Ascending aorta (tissue), 2 donors: ENCODE measurements at regions not wholly inside any gene's neighbourhood (a gene's known extent, or its start where the extent isn't known, plus 50 kb on each side); places are given as distances from the start of the nearest gene placed in this dataset.
"Not testable (repeated sequence)": the region's sequence is repeated elsewhere in the genome, so short reads cannot be mapped to it uniquely, and the experiment has no call there.

Experiments
- DNase-seq, 2 donors: peaks; one replicate each; pipeline ENCODE4 v3.0.0-alpha.2; 2019; ENCODE audit warnings: low spot score in 2 of 2
- H3K27ac ChIP-seq, 2 donors: fragments of 200-600 bp; sonication (generic); one replicate each; pipeline ENCODE4 v1.5.1; 2016 to 2017; ENCODE audit warnings: mild to moderate bottlenecking in 1 of 2
- H3K27me3 ChIP-seq: fragments of 200-600 bp; sonication (generic); one replicate; pipeline ENCODE4 v1.5.1; 2017
- H3K36me3 ChIP-seq, 2 donors: fragments of 200-600 bp; sonication (generic); one replicate each; pipeline ENCODE4 v1.5.1; 2016
- H3K4me1 ChIP-seq, 2 donors: fragments of 200-600 bp; sonication (generic); one replicate each; pipeline ENCODE4 v1.5.1; 2016 to 2017; ENCODE audit warnings: mild to moderate bottlenecking in 1 of 2
- H3K4me3 ChIP-seq, 2 donors: fragments of 200-600 bp; sonication (generic); one replicate each; pipeline ENCODE4 v1.5.1; 2016 to 2017; ENCODE audit warnings: mild to moderate bottlenecking in 1 of 2
- H3K9me3 ChIP-seq, 2 donors: fragments of 200-600 bp; sonication (generic); one replicate each; pipeline ENCODE4 v1.5.1; 2016
- CTCF ChIP-seq, 3 experiments: fragments of 200-600 bp in 2 of 3; fragments of 450-650 bp in 1 of 3; sonication (generic) in 2 of 3; IDR thresholded peaks; one replicate each; pipeline ENCODE4 v1.5.1; 2016 to 2019; ENCODE audit warnings: antibody characterized with exemption in 3 of 3, mild to moderate bottlenecking in 1 of 3, moderate library complexity in 1 of 3
- intact Hi-C: fragments of 100-400 bp; cut with DNase I; formaldehyde crosslinking; loops from one replicate; pipeline ENCODE4 v1.15.1; 2023

- H3K4me3 ChIP-seq, result no peak overlapping the region
Measured at GRCh38 chr11:134971381-134971780, 559.3 kb upstream of the B3GAT1 start.

GRCh38 chr11:134967746-134968145 lies 555.7 kb upstream of the B3GAT1 start:
- no peaks in the 10 kb centered on the region for H3K36me3 ChIP-seq
- no peaks in the 10 kb centered on the region for H3K4me1 ChIP-seq
- peaks cover 0 to 5% of the 10 kb centered on the region in 2 donors for H3K9me3 ChIP-seq
- no peak overlapping the region for H3K4me3 ChIP-seq
- intact Hi-C loops, result no loop called here
- DNase-seq, result no peak
- H3K27me3 ChIP-seq, result no peaks in the 10 kb centered on the region
- TF ChIP-seq CTCF (IDR thresholded peaks at IDR 0.05), result no peak
- H3K27ac ChIP-seq, result no peak overlapping the region

More at GRCh38 chr11:134971381-134971780, 559.3 kb upstream of the B3GAT1 start:
- intact Hi-C loops, result no loop called here
- no peaks in the 10 kb centered on the region for H3K4me1 ChIP-seq
- peaks cover 0 to 3% of the 10 kb centered on the region in 2 donors for H3K9me3 ChIP-seq
- no peak for DNase-seq
- no peaks in the 10 kb centered on the region for H3K27me3 ChIP-seq
- H3K27ac ChIP-seq, result no peak overlapping the region
- no peak for TF ChIP-seq CTCF (IDR thresholded peaks at IDR 0.05)
- no peaks in the 10 kb centered on the region for H3K36me3 ChIP-seq

- H3K4me3 ChIP-seq, H3K9me3 ChIP-seq, DNase-seq, H3K36me3 ChIP-seq, H3K27ac ChIP-seq, intact Hi-C loops, H3K4me1 ChIP-seq, H3K27me3 ChIP-seq: not testable (repeated sequence)
Measured at GRCh38 chr11:134961386-134961785, 549.3 kb upstream of the B3GAT1 start.

GRCh38 chr11:134958870-134959269 lies 546.8 kb upstream of the B3GAT1 start:
- intact Hi-C loops, result no loop called here
- no peak overlapping the region for H3K4me3 ChIP-seq
- no peak for TF ChIP-seq CTCF (IDR thresholded peaks at IDR 0.05)
- H3K9me3 ChIP-seq, result no peaks in the 10 kb centered on the region
- H3K27me3 ChIP-seq, result no peaks in the 10 kb centered on the region
- no peak overlapping the region for H3K27ac ChIP-seq
- no peaks in the 10 kb centered on the region for H3K36me3 ChIP-seq
- H3K4me1 ChIP-seq, result no peaks in the 10 kb centered on the region
- no peak for DNase-seq

GRCh38 chr11:134958336-134958640 lies 546.2 kb upstream of the B3GAT1 start:
- H3K4me3 ChIP-seq, result no peak overlapping the region
- DNase-seq, result no peak
- no peaks in the 10 kb centered on the region for H3K36me3 ChIP-seq
- no peaks in the 10 kb centered on the region for H3K4me1 ChIP-seq
- no peaks in the 10 kb centered on the region for H3K9me3 ChIP-seq
- intact Hi-C loops, result no loop called here
- TF ChIP-seq CTCF (IDR thresholded peaks at IDR 0.05), result no peak
- H3K27me3 ChIP-seq, result no peaks in the 10 kb centered on the region
- no peak overlapping the region for H3K27ac ChIP-seq

- H3K27ac ChIP-seq, result no peak overlapping the region
- no peaks in the 10 kb centered on the region for H3K9me3 ChIP-seq
- DNase-seq, result no peak
- no peaks in the 10 kb centered on the region for H3K4me1 ChIP-seq
- H3K27me3 ChIP-seq, result no peaks in the 10 kb centered on the region
- H3K4me3 ChIP-seq, result no peak overlapping the region
- no peaks in the 10 kb centered on the region for H3K36me3 ChIP-seq
- TF ChIP-seq CTCF (IDR thresholded peaks at IDR 0.05), result no peak
- intact Hi-C loops, result no loop called here
Measured at GRCh38 chr11:134957540-134958335, 545.7 kb upstream of the B3GAT1 start.
